ENCODE measurements at regions not wholly inside any gene's neighbourhood (a gene's known extent, or its start where the extent isn't known, plus 50 kb on each side); places are given as distances from the start of the nearest gene placed in this dataset.

DNA sequence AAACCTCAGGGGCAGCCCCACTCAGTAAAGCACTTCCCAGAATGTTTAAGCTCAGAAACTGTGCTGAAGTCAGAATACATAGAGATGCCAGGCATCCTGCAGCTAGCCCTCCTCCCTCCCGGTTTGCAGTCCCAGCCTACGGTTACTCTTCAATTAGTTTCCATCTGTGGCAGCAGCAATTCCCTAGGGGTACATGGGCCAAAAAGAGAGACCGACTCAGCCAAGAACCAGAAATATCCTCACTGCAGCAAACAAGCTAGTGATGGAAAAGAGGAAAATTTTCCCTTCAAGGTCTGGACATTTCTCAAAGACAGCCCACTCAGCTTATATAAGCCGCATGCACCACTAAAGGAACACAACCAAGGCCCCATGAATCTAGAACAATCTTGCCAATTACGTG, 89.1 kb upstream of the PPP2R2B start:
- WGBS (ENCODE audit: missing lambda C conversion rate): 34% methylated on average over 5 of the region's 5 CpGs
- no peaks in the 10 kb centered on the region for H3K9me3 ChIP-seq

GRCh38 chr5:146971401-146971800, 92.8 kb upstream of the PPP2R2B start:
- no peak overlapping the region for H3K27ac ChIP-seq
- TF ChIP-seq MAFK (IDR thresholded peaks at IDR 0.05; ENCODE audit: partially characterized antibody) (peak; percentile 57), PHF8 (IDR thresholded peaks at IDR 0.05; ENCODE audit: borderline replicate concordance, low read depth) (no peak)
- DNase-seq (ENCODE audit: low read depth in 1 of 2, low spot score in 1 of 2): no peak
- ChIA-PET CTCF (interaction anchor here (1.3 kb wide), 2 partner anchors 429 to 438 kb away, joined by 3 to 5 read pairs; no protein-coding TSS in a partner anchor), POLR2A (no interaction called here)
- no peak overlapping the region for H3K4me3 ChIP-seq
- H3K4me1 ChIP-seq: no peaks in the 10 kb centered on the region
- no peak for FAIRE-seq
- no peak overlapping the region for H3K4me2 ChIP-seq
- 66% methylated on average over 2 of the region's 2 CpGs for WGBS (ENCODE audit: missing lambda C conversion rate)
- no peaks in the 10 kb centered on the region for H3K9me3 ChIP-seq
- no peak for ATAC-seq

More for the DNA sequence above, 89.1 kb upstream of the PPP2R2B start:
- H3K4me2 ChIP-seq: no peak overlapping the region
- TF ChIP-seq MYC (IDR thresholded peaks at IDR 0.05; ENCODE audit: borderline replicate concordance, low read length) (no peak), RNF2 (IDR thresholded peaks at IDR 0.05; ENCODE audit: borderline replicate concordance, low read depth) (no peak), HDAC2 (IDR thresholded peaks at IDR 0.05) (no peak), ZC3H11A (IDR thresholded peaks at IDR 0.05) (no peak), HOXA7 (CRISPR knock-in tag; IDR thresholded peaks at IDR 0.05) (no peak), NPAS2 (CRISPR knock-in tag; IDR thresholded peaks at IDR 0.05; ENCODE audit: borderline replicate concordance) (no peak), RCOR1 (IDR thresholded peaks at IDR 0.05; ENCODE audit: low read depth, low read length) (no peak)
- ATAC-seq (no peak), FAIRE-seq (no peak), DNase-seq (ENCODE audit: low read depth in 1 of 2, low spot score in 1 of 2) (no peak)
- H3K4me1 ChIP-seq: no peaks in the 10 kb centered on the region
- POLR2A ChIA-PET: no interaction called here
- H3K4me3 ChIP-seq: no peak overlapping the region
- no peak overlapping the region for H3K27ac ChIP-seq
- CTCF ChIA-PET: interaction anchor here (0.9 to 8.6 kb wide), 12 partner anchors 8 to 434 kb away, joined by 3 to 121 read pairs (median 7); no protein-coding TSS in a partner anchor

GRCh38 chr5:146986469-146986868, 107.9 kb upstream of the PPP2R2B start:
- ChIA-PET CTCF (interaction anchor here (1.0 kb wide), 1 partner anchor 20 kb away, joined by 6 read pairs; no protein-coding TSS in a partner anchor), POLR2A (no interaction called here)
- Histone ChIP-seq H3K4me1 (no peaks in the 10 kb centered on the region), H3K9me3 (no peaks in the 10 kb centered on the region; the same call in 2 of the 3 replicates), H3K27ac (no peak overlapping the region), H3K4me2 (no peak overlapping the region), H3K4me3 (no peak overlapping the region)
- no peak for ATAC-seq
- no peak for DNase-seq (ENCODE audit: low read depth in 1 of 2, low spot score in 1 of 2)
- 0% methylated on average over 1 of the region's 1 CpG for WGBS (ENCODE audit: missing lambda C conversion rate)
- FAIRE-seq: no peak
- TF ChIP-seq, protein P1, sequence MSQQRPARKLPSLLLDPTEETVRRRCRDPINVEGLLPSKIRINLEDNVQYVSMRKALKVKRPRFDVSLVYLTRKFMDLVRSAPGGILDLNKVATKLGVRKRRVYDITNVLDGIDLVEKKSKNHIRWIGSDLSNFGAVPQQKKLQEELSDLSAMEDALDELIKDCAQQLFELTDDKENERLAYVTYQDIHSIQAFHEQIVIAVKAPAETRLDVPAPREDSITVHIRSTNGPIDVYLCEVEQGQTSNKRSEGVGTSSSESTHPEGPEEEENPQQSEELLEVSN (IDR thresholded peaks at IDR 0.05; ENCODE audit: borderline replicate concordance, low read depth): no peak
- TF ChIP-seq MAZ (IDR thresholded peaks at IDR 0.05; ENCODE audit: borderline replicate concordance, low read depth, low read length) (no peak), POLR2A (IDR thresholded peaks at IDR 0.05; ENCODE audit: low read length) (no peak), NFE2L2 (conservative IDR thresholded peaks at IDR 0.05; ENCODE audit: low read length) (no peak), HES2 (IDR thresholded peaks at IDR 0.05) (no peak), RAD21 (conservative IDR thresholded peaks at IDR 0.05 in 1 of 2, IDR thresholded peaks at IDR 0.05 in 1 of 2) (no peak), BCL3 (IDR thresholded peaks at IDR 0.05) (no peak), CTCF (IDR thresholded peaks at IDR 0.05) (no peak), ZNF302 (CRISPR knock-in tag; IDR thresholded peaks at IDR 0.05) (no peak)
